GM18502 (cell line): ENCODE measurements at regions not wholly inside any gene's neighbourhood (a gene's known extent, or its start where the extent isn't known, plus 50 kb on each side); places are given as distances from the start of the nearest gene placed in this dataset.

ENCODE experiments used
- ATAC-seq: cut with Tn5 transposase; IDR thresholded peaks from one replicate; pipeline ENCODE4 v1.9.1; 2021; ENCODE audit warnings: mild to moderate bottlenecking; ENCODE audit not compliant: unreplicated experiment, poor library complexity

GRCh38 chr3:159112724-159113123 is 310.9 kb downstream of the MFSD1 start:
- ATAC-seq: no peak

GRCh38 chr3:159113221-159113875 is 311.5 kb downstream of the MFSD1 start:
- ATAC-seq: no peak

GRCh38 chr3:159114582-159114981 is 312.7 kb downstream of the MFSD1 start:
- ATAC-seq: no peak

- ATAC-seq: no peak
Measured at GRCh38 chr3:159123877-159124276, 322.0 kb downstream of the MFSD1 start.

- ATAC-seq: no peak
Measured at GRCh38 chr3:159126261-159127020, 324.6 kb downstream of the MFSD1 start.

GRCh38 chr3:159127021-159127392 is 325.2 kb downstream of the MFSD1 start:
- ATAC-seq: no peak

GRCh38 chr3:159128628-159129027 is 326.8 kb downstream of the MFSD1 start:
- ATAC-seq: no peak

GRCh38 chr3:159130108-159130507 is 328.3 kb downstream of the MFSD1 start:
- ATAC-seq: no peak

- ATAC-seq: no peak
Measured at GRCh38 chr3:159131376-159131775, 329.5 kb downstream of the MFSD1 start.

- no peak for ATAC-seq
Measured at GRCh38 chr3:159137949-159138348, 336.1 kb downstream of the MFSD1 start.

GRCh38 chr3:159139326-159139725 is 337.5 kb downstream of the MFSD1 start:
- no peak for ATAC-seq

GRCh38 chr3:159144472-159144871 is 342.6 kb downstream of the MFSD1 start:
- ATAC-seq: no peak

GRCh38 chr3:159144891-159145290 is 343.0 kb downstream of the MFSD1 start:
- no peak for ATAC-seq

- no peak for ATAC-seq
Measured at GRCh38 chr3:159146392-159146791, 344.5 kb downstream of the MFSD1 start.

- ATAC-seq: no peak
Measured at GRCh38 chr3:159146856-159147435, 345.1 kb downstream of the MFSD1 start.

- ATAC-seq: no peak
Measured at GRCh38 chr3:159147813-159148212, 346.0 kb downstream of the MFSD1 start.

GRCh38 chr3:159148466-159148865 is 346.6 kb downstream of the MFSD1 start:
- ATAC-seq: no peak

GRCh38 chr3:159149131-159149530 is 347.3 kb downstream of the MFSD1 start:
- no peak for ATAC-seq

GRCh38 chr3:159149633-159150032 is 347.8 kb downstream of the MFSD1 start:
- no peak for ATAC-seq

- no peak for ATAC-seq
Measured at GRCh38 chr3:159150180-159150579, 348.3 kb downstream of the MFSD1 start.

GRCh38 chr3:159151130-159151529 is 349.3 kb downstream of the MFSD1 start:
- no peak for ATAC-seq

GRCh38 chr3:159157275-159157674 is 355.4 kb downstream of the MFSD1 start:
- no peak for ATAC-seq
